CD14-positive monocyte (primary cell): ENCODE measurements at regions not wholly inside any gene's neighbourhood (a gene's known extent, or its start where the extent isn't known, plus 50 kb on each side); places are given as distances from the start of the nearest gene placed in this dataset.

ENCODE experiments used
- DNase-seq, 3 donors: peaks; one replicate each; pipeline ENCODE4 v3.0.0-alpha.2; 2011 to 2022
- H2AFZ ChIP-seq: 2 replicates; pipeline ENCODE4 v1.6.0; 2012; ENCODE audit warnings: mild to moderate bottlenecking, low read depth, low read length, inconsistent platforms; ENCODE audit not compliant: insufficient read depth, poor library complexity, severe bottlenecking
- H3K27ac ChIP-seq, 2 donors: 1 replicate in 1 of 2; 2 replicates in 1 of 2; pipeline ENCODE4 v1.5.1; 2012 to 2013; ENCODE audit warnings: low read length in 2 of 2, control low read depth in 1 of 2, inconsistent platforms in 1 of 2, low read depth in 1 of 2, mild to moderate bottlenecking in 1 of 2
- H3K27me3 ChIP-seq, 2 donors: one replicate each; pipeline versions ENCODE4 v1.6.0 to v1.6.1; 2011 to 2013; ENCODE audit warnings: low read length in 2 of 2; ENCODE audit not compliant: control insufficient read depth in 2 of 2, insufficient read depth in 2 of 2
- H3K36me3 ChIP-seq, 2 donors: replicated peaks in 1 of 2; 1 replicate in 1 of 2; 2 replicates in 1 of 2; pipeline versions ENCODE4 v1.5.1 to v1.6.1; 2012 to 2013; ENCODE audit warnings: low read length in 2 of 2, control low read depth in 1 of 2, inconsistent platforms in 1 of 2, mild to moderate bottlenecking in 1 of 2; ENCODE audit not compliant: insufficient read depth in 2 of 2, control insufficient read depth in 1 of 2
- H3K4me1 ChIP-seq, 2 donors: 1 replicate in 1 of 2; 2 replicates in 1 of 2; pipeline versions ENCODE4 v1.5.1 to v1.6.1; 2012 to 2013; ENCODE audit warnings: low read length in 2 of 2, control low read depth in 1 of 2, inconsistent platforms in 1 of 2, mild to moderate bottlenecking in 1 of 2, moderate library complexity in 1 of 2; ENCODE audit not compliant: insufficient read depth in 2 of 2, control insufficient read depth in 1 of 2
- H3K4me2 ChIP-seq: replicated peaks from 2 replicates; pipeline ENCODE3; 2012; ENCODE audit warnings: low read length, moderate library complexity, mild to moderate bottlenecking; ENCODE audit not compliant: poor library complexity, severe bottlenecking; ENCODE audit errors: extremely low read depth
- H3K4me3 ChIP-seq, 3 experiments: fragments of 200-600 bp in 1 of 3; sonication (generic) in 1 of 3; replicated peaks in 1 of 3; 1 replicate in 2 of 3; 2 replicates in 1 of 3; pipeline ENCODE4 v1.5.1; 2011 to 2013; ENCODE audit warnings: low read length in 3 of 3, mild to moderate bottlenecking in 3 of 3, control low read depth in 2 of 3, low read depth in 2 of 3, inconsistent platforms in 1 of 3, moderate library complexity in 1 of 3
- H3K79me2 ChIP-seq: 2 replicates; pipeline ENCODE4 v1.6.0; 2012; ENCODE audit warnings: mild to moderate bottlenecking, control low read depth, inconsistent platforms, low read length, moderate library complexity; ENCODE audit not compliant: insufficient read depth
- H3K9ac ChIP-seq: 2 replicates; pipeline ENCODE4 v1.6.0; 2017; ENCODE audit warnings: low read length, mild to moderate bottlenecking; ENCODE audit not compliant: insufficient read depth, poor library complexity, severe bottlenecking
- H3K9me3 ChIP-seq, 2 donors: replicated peaks in 1 of 2; 1 replicate in 1 of 2; 2 replicates in 1 of 2; pipeline versions ENCODE4 v1.5.1 to v1.6.1; 2012 to 2013; ENCODE audit warnings: low read length in 2 of 2, control low read depth in 1 of 2; ENCODE audit not compliant: control insufficient read depth in 1 of 2, insufficient read depth in 1 of 2
- H4K20me1 ChIP-seq: 2 replicates; pipeline ENCODE4 v1.6.0; 2012; ENCODE audit warnings: mild to moderate bottlenecking, low read length, control low read depth, moderate library complexity; ENCODE audit not compliant: insufficient read depth
- H3K27ac Mint-ChIP-seq, 7 donors: one replicate each; pipeline ENCODE4 v1.8.0; 2020; ENCODE audit warnings: mild to moderate bottlenecking in 7 of 7, mixed read lengths in 7 of 7, moderate library complexity in 6 of 7, inconsistent platforms in 2 of 7
- H3K27me3 Mint-ChIP-seq, 3 donors: one replicate each; pipeline ENCODE4 v1.8.0; 2021 to 2022; ENCODE audit warnings: low read depth in 3 of 3, mild to moderate bottlenecking in 3 of 3, mixed read lengths in 3 of 3, moderate library complexity in 3 of 3, inconsistent platforms in 1 of 3
- H3K36me3 Mint-ChIP-seq, 2 donors: one replicate each; pipeline ENCODE4 v1.8.0; 2020; ENCODE audit warnings: mixed read lengths in 2 of 2, inconsistent platforms in 1 of 2, mild to moderate bottlenecking in 1 of 2
- H3K4me1 Mint-ChIP-seq: one replicate; pipeline ENCODE4 v1.8.0; 2020; ENCODE audit warnings: mild to moderate bottlenecking, mixed read lengths
- H3K4me3 Mint-ChIP-seq, 2 donors: one replicate each; pipeline ENCODE4 v1.8.0; 2020; ENCODE audit warnings: mild to moderate bottlenecking in 2 of 2, mixed read lengths in 2 of 2, moderate library complexity in 1 of 2
- H3K9me3 Mint-ChIP-seq, 7 donors: one replicate each; pipeline ENCODE4 v1.8.0; 2020 to 2022; ENCODE audit warnings: mixed read lengths in 7 of 7, mild to moderate bottlenecking in 6 of 7, moderate library complexity in 6 of 7, inconsistent platforms in 2 of 7
- CTCF ChIP-seq: fragments of 200-600 bp; IDR thresholded peaks from one replicate; pipeline ENCODE4 v1.8.0; 2022; ENCODE audit warnings: antibody characterized with exemption, mild to moderate bottlenecking
- WGBS: methylation state at CpG from one replicate; pipeline ENCODE4 v1.1.5; 2013; ENCODE audit warnings: missing lambda C conversion rate; ENCODE audit not compliant: insufficient coverage; 5-methylcytosine and 5-hydroxymethylcytosine counted together
- intact Hi-C, 2 donors: fragments of 100-400 bp; cut with micrococcal nuclease; formaldehyde crosslinking; loops; one replicate each; pipeline versions ENCODE4 v1.15.0 to v1.15.1; 2023

GRCh38 chr10:130498042-130498441 lies 361.9 kb downstream of the GLRX3 start:
- intact Hi-C loops: no loop called here
- H3K4me1 ChIP-seq: no peaks in the 10 kb centered on the region
- no peak for TF ChIP-seq CTCF

DNA sequence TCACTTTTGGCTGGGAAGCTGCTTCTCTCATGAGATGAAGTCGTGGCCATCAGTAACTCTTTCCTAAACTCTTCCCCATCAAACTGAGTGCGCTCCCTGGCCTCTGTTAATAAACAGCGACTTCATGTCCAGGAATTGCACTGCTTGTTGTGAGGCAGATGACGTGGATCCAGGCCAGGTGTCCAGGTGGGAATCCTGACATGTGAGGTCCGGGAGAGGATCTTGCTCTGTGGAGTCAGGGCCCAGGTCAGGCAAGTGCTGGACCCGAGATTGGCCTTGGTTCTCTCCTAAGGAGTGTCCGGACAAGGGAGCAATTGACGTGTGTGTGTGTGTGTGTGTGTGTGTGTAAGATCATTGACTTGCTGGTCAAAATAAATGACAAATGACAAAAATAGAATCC lies 362.7 kb downstream of the GLRX3 start:
- Histone ChIP-seq H3K4me2 (no peak overlapping the region), H4K20me1 (no peaks in the 10 kb centered on the region), H3K27ac (no peak overlapping the region), H3K27me3 (no peaks in the 10 kb centered on the region), H3K9ac (no peak overlapping the region), H3K4me3 (no peak overlapping the region), H3K36me3 (no peaks in the 10 kb centered on the region), H3K4me1 (no peaks in the 10 kb centered on the region), H3K9me3 (peaks cover 0 to 5% of the 10 kb centered on the region in 2 donors), H2AFZ (no peak overlapping the region), H3K79me2 (no peaks in the 10 kb centered on the region)
- DNase-seq: no peak
- Mint-ChIP-seq H3K4me3 (no peak overlapping the region), H3K36me3 (no peaks in the 10 kb centered on the region), H3K27ac (no peak overlapping the region), H3K27me3 (no peaks in the 10 kb centered on the region), H3K9me3 (peaks cover 0 to 10% (median 2%) of the 10 kb centered on the region in 7 donors), H3K4me1 (no peaks in the 10 kb centered on the region)
- no peak for TF ChIP-seq CTCF
- WGBS: 96% methylated on average over 4 of the region's 8 CpGs
- intact Hi-C loops: no loop called here

More at GRCh38 chr10:130498042-130498441, 361.9 kb downstream of the GLRX3 start:
- no peak overlapping the region for H3K4me3 ChIP-seq
- no peaks in the 10 kb centered on the region for H3K36me3 Mint-ChIP-seq
- 61% methylated on average over 6 of the region's 7 CpGs for WGBS
- H2AFZ ChIP-seq: no peak overlapping the region
- H3K36me3 ChIP-seq: no peaks in the 10 kb centered on the region
- no peaks in the 10 kb centered on the region for H4K20me1 ChIP-seq
- no peak overlapping the region for H3K27ac ChIP-seq
- no peaks in the 10 kb centered on the region for H3K27me3 ChIP-seq
- H3K9me3 Mint-ChIP-seq: peaks cover 0 to 10% (median 2%) of the 10 kb centered on the region in 7 donors
- H3K4me3 Mint-ChIP-seq: no peak overlapping the region
- no peaks in the 10 kb centered on the region for H3K79me2 ChIP-seq
- H3K27ac Mint-ChIP-seq: no peak overlapping the region
- no peak for DNase-seq
- no peaks in the 10 kb centered on the region for H3K27me3 Mint-ChIP-seq
- peaks cover 0 to 5% of the 10 kb centered on the region in 2 donors for H3K9me3 ChIP-seq
- no peaks in the 10 kb centered on the region for H3K4me1 Mint-ChIP-seq
- H3K9ac ChIP-seq: no peak overlapping the region
- H3K4me2 ChIP-seq: no peak overlapping the region
